SH-SY5Y (cell line): ENCODE measurements at regions not wholly inside any gene's neighbourhood (a gene's known extent, or its start where the extent isn't known, plus 50 kb on each side); places are given as distances from the start of the nearest gene placed in this dataset.

ENCODE experiments used
- GATA2 ChIP-seq: IDR thresholded peaks from 2 replicates; pipeline ENCODE4 v1.6.1; 2011; ENCODE audit warnings: mild to moderate bottlenecking, low read depth, low read length
- GATA3 ChIP-seq: IDR thresholded peaks from 2 replicates; pipeline ENCODE4 v1.6.1; 2011; ENCODE audit warnings: low read depth, mild to moderate bottlenecking, low read length, moderate library complexity

- no peak for TF ChIP-seq GATA3
- no peak for TF ChIP-seq GATA2
Measured at GRCh38 chr2:226398580-226398979, 401.0 kb downstream of the IRS1 start.
